ENCODE measurements at regions not wholly inside any gene's neighbourhood (a gene's known extent, or its start where the extent isn't known, plus 50 kb on each side); places are given as distances from the start of the nearest gene placed in this dataset.

DNA sequence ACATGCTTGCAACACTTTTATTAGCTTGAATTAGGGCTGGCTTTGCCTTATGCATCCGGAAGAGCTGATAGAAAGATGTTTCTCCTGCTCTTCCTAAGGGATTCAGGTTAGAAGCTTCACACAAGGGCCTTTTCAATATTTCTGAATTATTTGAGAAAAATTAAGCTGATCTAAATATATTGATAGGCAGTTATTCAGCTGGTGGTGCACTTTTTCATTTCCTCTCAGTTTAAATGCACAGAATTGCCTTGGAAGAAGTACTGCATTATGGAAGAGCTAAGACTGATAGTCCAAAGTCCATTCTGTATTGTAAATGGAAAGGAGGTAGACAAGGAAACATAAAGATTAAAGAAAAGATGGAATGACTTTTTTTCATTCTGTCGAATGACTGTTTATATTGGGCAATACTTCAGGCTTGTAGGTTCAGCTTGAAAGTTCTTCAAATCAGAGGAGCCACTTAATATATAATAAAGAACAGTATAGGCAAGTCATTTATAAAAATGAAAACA is 398.4 kb upstream of the B3GALT2 start:
- Histone ChIP-seq H3K27me3 (ENCODE audit: control insufficient read depth in 2 of 2, insufficient read depth in 2 of 2, low read length in 2 of 2) (no peaks in the 10 kb centered on the region), H3K79me2 (ENCODE audit: control insufficient read depth, insufficient read depth, low read length) (no peaks in the 10 kb centered on the region), H4K20me1 (replicated peaks; ENCODE audit: control insufficient read depth, insufficient read depth, low read length) (no peaks in the 10 kb centered on the region), H3K9ac (ENCODE audit: insufficient read depth in 1 of 2, low read depth in 2 of 2, low read length in 2 of 2) (no peak overlapping the region), H3K9me3 (replicated peaks; ENCODE audit: control insufficient read depth, insufficient read depth, low read depth, low read length) (peaks cover 3% of the 10 kb centered on the region; the same call in 1 of the 2 replicates), H3K4me3 (no peak overlapping the region), H3K27ac (ENCODE audit: extremely low read depth, low read depth, low read length) (no peak overlapping the region), H3K4me2 (ENCODE audit: insufficient read depth, low read length) (no peak overlapping the region), H3K9me1 (ENCODE audit: control insufficient read depth, insufficient read depth, low read length) (no peaks in the 10 kb centered on the region), H3K4me1 (replicated peaks in 1 of 2; ENCODE audit: control insufficient read depth in 2 of 2, insufficient read depth in 2 of 2, low read length in 2 of 2) (no peaks in the 10 kb centered on the region), H2AFZ (ENCODE audit: low read depth, low read length) (no peak overlapping the region), H3K36me3 (ENCODE audit: control insufficient read depth, insufficient read depth, low read length) (no peaks in the 10 kb centered on the region)
- ATAC-seq (no peak), DNase-seq (ENCODE audit: extremely low read depth in 1 of 4, low spot score in 3 of 4) (no peak), FAIRE-seq (no peak)
- BruUV-seq (replicated peaks), result no TSS peak
- WGBS (ENCODE audit: insufficient coverage, low coverage, missing lambda C conversion rate), result 0% methylated on average over 2 of the region's 2 CpGs
- TF ChIP-seq FOXK1 (CRISPR knock-in tag; IDR thresholded peaks at IDR 0.05; ENCODE audit: borderline replicate concordance) (no peak), MEIS2 (IDR thresholded peaks at IDR 0.05; ENCODE audit: partially characterized antibody) (no peak), PPARD (CRISPR knock-in tag; IDR thresholded peaks at IDR 0.05) (no peak), RNF2 (IDR thresholded peaks at IDR 0.05) (no peak), FOSL1 (tag; conservative IDR thresholded peaks at IDR 0.05) (no peak), ZNF41 (CRISPR knock-in tag; conservative IDR thresholded peaks at IDR 0.05) (no peak)
- intact Hi-C loops (cut with micrococcal nuclease) (no loop called here), in situ Hi-C loops (cut with MboI) (no loop called here)
- CTCF ChIA-PET (ENCODE audit: low intra/inter-chr PET ratio), result no interaction called here
- POLR2A ChIA-PET, result no interaction called here

DNA sequence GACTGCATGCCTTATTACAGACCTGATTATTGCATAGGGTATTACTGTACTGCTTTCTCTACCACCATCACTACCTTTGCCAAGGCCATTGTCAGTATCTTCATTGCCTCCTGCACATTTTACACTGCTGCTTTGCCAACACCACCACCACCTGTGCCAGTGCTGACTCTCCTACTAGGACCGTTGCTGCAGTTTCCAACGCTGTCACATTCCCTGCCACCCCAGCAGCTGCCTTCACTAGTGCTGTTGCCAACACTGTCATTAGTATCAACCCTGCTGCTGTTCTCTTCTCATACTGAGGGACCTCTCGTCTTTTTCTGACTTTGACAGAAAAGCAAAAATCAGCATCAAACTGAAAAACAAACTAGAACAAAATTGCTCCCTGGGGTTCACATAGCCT is 394.9 kb upstream of the B3GALT2 start:
- H3K36me3 ChIP-seq (ENCODE audit: control insufficient read depth, insufficient read depth, low read length), result no peaks in the 10 kb centered on the region
- H3K27me3 ChIP-seq (ENCODE audit: control insufficient read depth in 2 of 2, insufficient read depth in 2 of 2, low read length in 2 of 2), result no peaks in the 10 kb centered on the region
- no peak for FAIRE-seq
- H3K27ac ChIP-seq (ENCODE audit: extremely low read depth, low read depth, low read length), result no peak overlapping the region
- no peaks in the 10 kb centered on the region for H3K9me1 ChIP-seq (ENCODE audit: control insufficient read depth, insufficient read depth, low read length)
- ChIA-PET CTCF (ENCODE audit: low intra/inter-chr PET ratio) (no interaction called here), POLR2A (no interaction called here)
- H2AFZ ChIP-seq (ENCODE audit: low read depth, low read length), result no peak overlapping the region
- H3K4me2 ChIP-seq (ENCODE audit: insufficient read depth, low read length), result no peak overlapping the region
- 2% methylated on average over 3 of the region's 3 CpGs for WGBS (ENCODE audit: insufficient coverage, low coverage, missing lambda C conversion rate)
- H3K4me1 ChIP-seq (replicated peaks in 1 of 2; ENCODE audit: control insufficient read depth in 2 of 2, insufficient read depth in 2 of 2, low read length in 2 of 2), result no peaks in the 10 kb centered on the region
- no peaks in the 10 kb centered on the region for H4K20me1 ChIP-seq (replicated peaks; ENCODE audit: control insufficient read depth, insufficient read depth, low read length)
- H3K79me2 ChIP-seq (ENCODE audit: control insufficient read depth, insufficient read depth, low read length), result no peaks in the 10 kb centered on the region
- BruUV-seq (replicated peaks), result no TSS peak
- H3K9me3 ChIP-seq (replicated peaks; ENCODE audit: control insufficient read depth, insufficient read depth, low read depth, low read length), result no peaks in the 10 kb centered on the region; the same call in 1 of the 2 replicates
- in situ Hi-C loops (cut with MboI), result no loop called here
- no peak overlapping the region for H3K9ac ChIP-seq (ENCODE audit: insufficient read depth in 1 of 2, low read depth in 2 of 2, low read length in 2 of 2)
- no peak overlapping the region for H3K4me3 ChIP-seq
- DNase-seq (ENCODE audit: extremely low read depth in 1 of 4, low spot score in 3 of 4), result no peak
- TF ChIP-seq, protein P1, sequence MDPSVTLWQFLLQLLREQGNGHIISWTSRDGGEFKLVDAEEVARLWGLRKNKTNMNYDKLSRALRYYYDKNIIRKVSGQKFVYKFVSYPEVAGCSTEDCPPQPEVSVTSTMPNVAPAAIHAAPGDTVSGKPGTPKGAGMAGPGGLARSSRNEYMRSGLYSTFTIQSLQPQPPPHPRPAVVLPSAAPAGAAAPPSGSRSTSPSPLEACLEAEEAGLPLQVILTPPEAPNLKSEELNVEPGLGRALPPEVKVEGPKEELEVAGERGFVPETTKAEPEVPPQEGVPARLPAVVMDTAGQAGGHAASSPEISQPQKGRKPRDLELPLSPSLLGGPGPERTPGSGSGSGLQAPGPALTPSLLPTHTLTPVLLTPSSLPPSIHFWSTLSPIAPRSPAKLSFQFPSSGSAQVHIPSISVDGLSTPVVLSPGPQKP (CRISPR knock-in tag; IDR thresholded peaks at IDR 0.05), result no peak
- no peak for TF ChIP-seq SREBF1 (IDR thresholded peaks at IDR 0.05; ENCODE audit: borderline replicate concordance, low read depth, low read length)
- no peak for TF ChIP-seq TBL1XR1 (IDR thresholded peaks at IDR 0.05; ENCODE audit: low read length in 2 of 2)
- TF ChIP-seq FOXA3 (CRISPR knock-in tag; conservative IDR thresholded peaks at IDR 0.05 in 1 of 2, IDR thresholded peaks at IDR 0.05 in 1 of 2), result no peak
- TF ChIP-seq ATF1 (CRISPR knock-in tag; IDR thresholded peaks at IDR 0.05), result no peak
- no peak for TF ChIP-seq ATF1 (tag; IDR thresholded peaks at IDR 0.05)
- ATAC-seq, result no peak
- intact Hi-C loops (cut with micrococcal nuclease), result no loop called here

All from K562 (cell line).